IMR-90 (cell line): ENCODE measurements at regions not wholly inside any gene's neighbourhood (a gene's known extent, or its start where the extent isn't known, plus 50 kb on each side); places are given as distances from the start of the nearest gene placed in this dataset.

Source experiments
- ATAC-seq: fragments of 200-7000 bp; cut with Tn5 transposase; 2 replicates; pipeline ENCODE4 v1.9.1; 2020; ENCODE audit warnings: low read depth, mild to moderate bottlenecking, moderate library complexity
- BruUV-seq: library from RNA; stranded (reverse); fragments of 400-500 nt; replicated peaks from 2 replicates; lab custom pipeline; 2021; lab: Mats Ljungman, UMichigan
- CTCF ChIA-PET: fragments of 300-600 bp; formaldehyde crosslinking; extraction: SDS; loops from one replicate; lab custom pipeline; 2021; ENCODE audit warnings: antibody characterized with exemption; lab: Yijun Ruan, JAX
- POLR2A ChIA-PET: fragments of 300-600 bp; sonication (Branson Sonifier 250); formaldehyde crosslinking; loops from one replicate; lab custom pipeline; 2022; ENCODE audit warnings: antibody characterized with exemption; ENCODE audit not compliant: unreplicated experiment; lab: Charles Lee
- DNase-seq: peaks from one replicate; pipeline ENCODE4 v3.0.0; 2013
- H2AFZ ChIP-seq: replicated peaks from 2 replicates; pipeline ENCODE3; 2013; ENCODE audit warnings: low read length, mild to moderate bottlenecking; ENCODE audit not compliant: poor library complexity
- H2AK5ac ChIP-seq: 2 replicates; pipeline ENCODE4 v1.6.1; 2013; ENCODE audit warnings: low read depth, low read length, inconsistent platforms
- H2AK9ac ChIP-seq: replicated peaks from 2 replicates; pipeline ENCODE3; 2013; ENCODE audit warnings: mild to moderate bottlenecking, low read depth, low read length, moderate library complexity; ENCODE audit not compliant: poor library complexity
- H2BK120ac ChIP-seq: 2 replicates; pipeline ENCODE4 v1.6.1; 2013; ENCODE audit warnings: low read depth, low read length, inconsistent platforms
- H2BK15ac ChIP-seq: 3 replicates; pipeline ENCODE4 v1.6.1; 2013; ENCODE audit warnings: low read depth, low read length, inconsistent platforms
- H2BK20ac ChIP-seq: 2 replicates; pipeline ENCODE4 v1.6.1; 2013; ENCODE audit warnings: low read depth, mild to moderate bottlenecking, inconsistent platforms, low read length, moderate library complexity
- H2BK5ac ChIP-seq: 2 replicates; pipeline ENCODE4 v1.6.1; 2013; ENCODE audit warnings: mild to moderate bottlenecking, low read depth, low read length, inconsistent platforms; ENCODE audit not compliant: poor library complexity, severe bottlenecking
- H3K14ac ChIP-seq: replicated peaks from 2 replicates; pipeline ENCODE4 v1.6.1; 2013; ENCODE audit warnings: low read depth, low read length, inconsistent platforms
- H3K18ac ChIP-seq: 2 replicates; pipeline ENCODE4 v1.6.1; 2013; ENCODE audit warnings: low read depth, low read length, control low read depth
- H3K23ac ChIP-seq: 2 replicates; pipeline ENCODE4 v1.6.1; 2013; ENCODE audit warnings: low read depth, low read length, inconsistent platforms
- H3K27ac ChIP-seq: 2 replicates; pipeline ENCODE4 v1.5.1; 2013; ENCODE audit warnings: mild to moderate bottlenecking, control low read depth, low read length; ENCODE audit not compliant: insufficient read depth
- H3K27me3 ChIP-seq: 2 replicates; pipeline ENCODE4 v1.6.1; 2013; ENCODE audit warnings: low read length; ENCODE audit not compliant: control insufficient read depth, insufficient read depth
- H3K36me3 ChIP-seq: 2 replicates; pipeline ENCODE4 v1.6.1; 2013; ENCODE audit warnings: low read length, mixed read lengths; ENCODE audit not compliant: control insufficient read depth, insufficient read depth
- H3K4ac ChIP-seq: 2 replicates; pipeline ENCODE4 v1.6.1; 2013; ENCODE audit warnings: low read depth, low read length, inconsistent platforms
- H3K4me1 ChIP-seq: 2 replicates; pipeline ENCODE4 v1.6.1; 2013; ENCODE audit warnings: low read length, mixed read lengths; ENCODE audit not compliant: control insufficient read depth, insufficient read depth
- H3K4me2 ChIP-seq: 2 replicates; pipeline ENCODE4 v1.6.1; 2013; ENCODE audit warnings: low read depth, mild to moderate bottlenecking, control low read depth, low read length, moderate library complexity
- H3K4me3 ChIP-seq: 2 replicates; pipeline ENCODE4 v1.5.1; 2013; ENCODE audit warnings: low read depth, mild to moderate bottlenecking, control low read depth, low read length, moderate library complexity; ENCODE audit not compliant: insufficient read depth
- H3K56ac ChIP-seq: 2 replicates; pipeline ENCODE4 v1.6.1; 2013; ENCODE audit warnings: low read length, inconsistent platforms; ENCODE audit not compliant: insufficient read depth; ENCODE audit errors: extremely low read depth
- H3K79me1 ChIP-seq, 2 experiments: 2 replicates each; pipeline ENCODE4 v1.6.1; 2013; ENCODE audit warnings: low read length in 2 of 2, inconsistent platforms in 1 of 2, low read depth in 1 of 2
- H3K9ac ChIP-seq: 2 replicates; pipeline ENCODE4 v1.6.1; 2013; ENCODE audit warnings: low read depth, low read length, control low read depth
- H3K9me1 ChIP-seq: 2 replicates; pipeline ENCODE4 v1.6.1; 2013; ENCODE audit warnings: low read length, inconsistent platforms; ENCODE audit not compliant: insufficient read depth
- H3K9me3 ChIP-seq: 2 replicates; pipeline ENCODE4 v1.6.1; 2013; ENCODE audit warnings: low read length; ENCODE audit not compliant: control insufficient read depth, insufficient read depth
- H4K20me1 ChIP-seq: 2 replicates; pipeline ENCODE4 v1.6.1; 2013; ENCODE audit warnings: low read length, inconsistent platforms; ENCODE audit not compliant: insufficient read depth
- H4K5ac ChIP-seq: 2 replicates; pipeline ENCODE4 v1.6.1; 2013; ENCODE audit warnings: mild to moderate bottlenecking, low read depth, low read length, control low read depth
- H4K8ac ChIP-seq, 2 experiments: 2 replicates each; pipeline ENCODE4 v1.6.1; 2013; ENCODE audit warnings: low read depth in 2 of 2, low read length in 2 of 2, control low read depth in 1 of 2, inconsistent platforms in 1 of 2
- H4K91ac ChIP-seq: 2 replicates; pipeline ENCODE4 v1.6.1; 2013; ENCODE audit warnings: low read depth, low read length, inconsistent platforms; ENCODE audit not compliant: insufficient read depth
- BHLHE40 ChIP-seq: fragments of 150-350 bp; IDR thresholded peaks from 2 replicates; pipeline ENCODE4 v1.6.1; 2016; ENCODE audit warnings: mild to moderate bottlenecking, low read depth, low read length
- CEBPB ChIP-seq: IDR thresholded peaks from 2 replicates; pipeline ENCODE4 v1.6.1; 2012; ENCODE audit warnings: low read depth, low read length, improper control_type of control experiment
- CHD1 ChIP-seq: IDR thresholded peaks from 2 replicates; pipeline ENCODE4 v1.6.1; 2012; ENCODE audit warnings: low read depth, low read length, improper control_type of control experiment
- FOS ChIP-seq: fragments of 150-350 bp; IDR thresholded peaks from 2 replicates; pipeline ENCODE4 v1.6.1; 2016; ENCODE audit warnings: low read depth, low read length
- MAFK ChIP-seq: IDR thresholded peaks from 2 replicates; pipeline ENCODE4 v1.6.1; 2012; ENCODE audit warnings: low read depth, low read length, improper control_type of control experiment
- MAZ ChIP-seq: IDR thresholded peaks from 2 replicates; pipeline ENCODE4 v1.6.1; 2012; ENCODE audit warnings: low read depth, mild to moderate bottlenecking, low read length, improper control_type of control experiment, moderate library complexity, borderline replicate concordance
- MXI1 ChIP-seq: IDR thresholded peaks from 2 replicates; pipeline ENCODE4 v1.6.1; 2012; ENCODE audit warnings: low read depth, mild to moderate bottlenecking, low read length, moderate library complexity, borderline replicate concordance
- NFE2L2 ChIP-seq: fragments of 150-350 bp; IDR thresholded peaks from 2 replicates; pipeline ENCODE4 v1.6.1; 2016; ENCODE audit warnings: low read depth, mild to moderate bottlenecking, low read length
- POLR2A ChIP-seq: IDR thresholded peaks from 2 replicates; pipeline ENCODE4 v1.6.1; 2012; ENCODE audit warnings: mild to moderate bottlenecking, low read depth, low read length
- RAD21 ChIP-seq: IDR thresholded peaks from 2 replicates; pipeline ENCODE4 v1.6.1; 2012; ENCODE audit warnings: low read length, improper control_type of control experiment
- RCOR1 ChIP-seq: IDR thresholded peaks from 2 replicates; pipeline ENCODE4 v1.6.1; 2012; ENCODE audit warnings: mild to moderate bottlenecking, low read length, improper control_type of control experiment; ENCODE audit not compliant: insufficient replicate concordance
- RFX5 ChIP-seq: IDR thresholded peaks from 2 replicates; pipeline ENCODE4 v1.8.0; 2012; ENCODE audit warnings: low read depth, mild to moderate bottlenecking, low read length, moderate library complexity
- SMC3 ChIP-seq: fragments of 150-350 bp; IDR thresholded peaks from 2 replicates; pipeline ENCODE4 v1.6.1; 2016; ENCODE audit warnings: low read depth, mild to moderate bottlenecking, antibody characterized with exemption, low read length, moderate library complexity
- WGBS, 2 experiments: methylation state at CpG; one replicate each; pipeline versions ENCODE4 v1.1.5 to v1.1.7; 2013; ENCODE audit warnings: missing lambda C conversion rate in 2 of 2; ENCODE audit not compliant: insufficient read length in 1 of 2; ENCODE audit errors: extremely low coverage in 2 of 2; 5-methylcytosine and 5-hydroxymethylcytosine counted together
- dilution Hi-C: fragments of 300-500 bp; cut with HindIII; formaldehyde crosslinking; loops from one replicate; pipeline ENCODE4 v1.14.3; 2018; ENCODE audit warnings: low sequenced_read_pairs; ENCODE audit not compliant: unreplicated experiment
- in situ Hi-C: fragments of 300-500 bp; cut with MboI; formaldehyde crosslinking; loops from 3 replicates; pipeline ENCODE4 v1.14.3; 2019; ENCODE audit warnings: low sequenced_read_pairs, inconsistent platforms, mixed read lengths
- intact Hi-C: fragments of 100-400 bp; cut with micrococcal nuclease; formaldehyde crosslinking; loops from 2 replicates; pipeline ENCODE4 v1.10.0; 2022
- TF ChIP-seq, protein P1 (sequence below): fragments of 150-350 bp; IDR thresholded peaks from 2 replicates; pipeline ENCODE4 v1.6.1; 2017; ENCODE audit warnings: mild to moderate bottlenecking, antibody characterized with exemption, low read length, low read depth
- TF ChIP-seq, protein P2 (sequence below): conservative IDR thresholded peaks from 2 replicates; pipeline ENCODE4 v1.5.1; 2012; ENCODE audit warnings: mild to moderate bottlenecking, low read depth, low read length, improper control_type of control experiment
- TF ChIP-seq, protein P3 (sequence below): fragments of 150-350 bp; IDR thresholded peaks from 2 replicates; pipeline ENCODE4 v1.6.1; 2016; ENCODE audit warnings: low read depth, mild to moderate bottlenecking, low read length, moderate library complexity, borderline replicate concordance

DNA sequence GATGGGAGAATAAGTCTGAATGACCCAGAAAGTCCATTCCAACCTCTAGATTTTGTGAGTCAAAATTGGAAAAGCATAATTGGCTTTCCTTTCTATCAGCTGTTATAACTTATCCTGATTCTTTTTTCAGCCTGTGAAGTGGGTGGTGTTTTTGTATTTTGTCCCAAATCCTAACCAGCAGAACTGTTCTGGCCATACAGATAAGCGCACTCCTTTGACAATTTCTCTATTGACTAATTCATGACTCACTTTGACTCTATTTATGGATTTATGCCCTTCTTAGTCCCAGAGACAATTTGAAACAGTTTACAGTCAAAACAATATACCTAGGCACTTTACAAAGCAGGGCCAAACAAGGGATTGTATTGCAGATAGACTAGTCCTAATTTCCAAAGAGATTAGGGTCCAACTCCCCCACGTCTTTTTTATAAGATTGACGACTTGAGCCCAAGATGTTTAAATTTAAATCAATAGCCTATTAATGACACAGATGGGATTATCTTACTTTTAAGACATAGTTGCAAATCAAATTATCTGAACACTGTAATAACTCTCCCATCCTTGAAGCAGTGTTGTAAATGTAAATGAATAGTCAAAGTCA, 301.7 kb upstream of the SEMA6A start:
- intact Hi-C loops (no loop called here), in situ Hi-C loops (no loop called here), dilution Hi-C loops (no loop called here)
- no peaks in the 10 kb centered on the region for H3K27me3 ChIP-seq
- H2BK20ac ChIP-seq, result no peak overlapping the region
- H4K91ac ChIP-seq, result no peak overlapping the region
- no peaks in the 10 kb centered on the region for H4K20me1 ChIP-seq
- ATAC-seq, result no peak
- H3K4me3 ChIP-seq, result no peak overlapping the region
- no peak overlapping the region for H2BK120ac ChIP-seq
- H3K9me3 ChIP-seq, result peaks cover 4% of the 10 kb centered on the region; the same call in 1 of the 2 replicates
- H3K56ac ChIP-seq, result no peak overlapping the region
- H3K23ac ChIP-seq, result no peak overlapping the region
- CTCF ChIA-PET, result no interaction called here
- POLR2A ChIA-PET, result interaction anchor here (0.6 kb wide), 1 partner anchor 361 kb away, joined by 4 read pairs; no protein-coding TSS in a partner anchor
- H2BK5ac ChIP-seq, result no peak overlapping the region
- no peak overlapping the region for H4K8ac ChIP-seq
- H3K79me1 ChIP-seq, result no peaks in the 10 kb centered on the region
- DNase-seq, result no peak
- H2AK5ac ChIP-seq, result no peak overlapping the region
- no TSS peak for BruUV-seq
- TF ChIP-seq, protein P1, sequence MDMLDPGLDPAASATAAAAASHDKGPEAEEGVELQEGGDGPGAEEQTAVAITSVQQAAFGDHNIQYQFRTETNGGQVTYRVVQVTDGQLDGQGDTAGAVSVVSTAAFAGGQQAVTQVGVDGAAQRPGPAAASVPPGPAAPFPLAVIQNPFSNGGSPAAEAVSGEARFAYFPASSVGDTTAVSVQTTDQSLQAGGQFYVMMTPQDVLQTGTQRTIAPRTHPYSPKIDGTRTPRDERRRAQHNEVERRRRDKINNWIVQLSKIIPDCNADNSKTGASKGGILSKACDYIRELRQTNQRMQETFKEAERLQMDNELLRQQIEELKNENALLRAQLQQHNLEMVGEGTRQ, result no peak
- TF ChIP-seq FOS (no peak), MAZ (no peak), CHD1 (no peak), MAFK (no peak), SMC3 (no peak), RFX5 (no peak), MXI1 (no peak), RAD21 (no peak), NFE2L2 (no peak), POLR2A (no peak), RCOR1 (no peak), CEBPB (no peak), BHLHE40 (no peak)
- TF ChIP-seq, protein P2, sequence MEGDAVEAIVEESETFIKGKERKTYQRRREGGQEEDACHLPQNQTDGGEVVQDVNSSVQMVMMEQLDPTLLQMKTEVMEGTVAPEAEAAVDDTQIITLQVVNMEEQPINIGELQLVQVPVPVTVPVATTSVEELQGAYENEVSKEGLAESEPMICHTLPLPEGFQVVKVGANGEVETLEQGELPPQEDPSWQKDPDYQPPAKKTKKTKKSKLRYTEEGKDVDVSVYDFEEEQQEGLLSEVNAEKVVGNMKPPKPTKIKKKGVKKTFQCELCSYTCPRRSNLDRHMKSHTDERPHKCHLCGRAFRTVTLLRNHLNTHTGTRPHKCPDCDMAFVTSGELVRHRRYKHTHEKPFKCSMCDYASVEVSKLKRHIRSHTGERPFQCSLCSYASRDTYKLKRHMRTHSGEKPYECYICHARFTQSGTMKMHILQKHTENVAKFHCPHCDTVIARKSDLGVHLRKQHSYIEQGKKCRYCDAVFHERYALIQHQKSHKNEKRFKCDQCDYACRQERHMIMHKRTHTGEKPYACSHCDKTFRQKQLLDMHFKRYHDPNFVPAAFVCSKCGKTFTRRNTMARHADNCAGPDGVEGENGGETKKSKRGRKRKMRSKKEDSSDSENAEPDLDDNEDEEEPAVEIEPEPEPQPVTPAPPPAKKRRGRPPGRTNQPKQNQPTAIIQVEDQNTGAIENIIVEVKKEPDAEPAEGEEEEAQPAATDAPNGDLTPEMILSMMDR, result no peak
- TF ChIP-seq, protein P3, sequence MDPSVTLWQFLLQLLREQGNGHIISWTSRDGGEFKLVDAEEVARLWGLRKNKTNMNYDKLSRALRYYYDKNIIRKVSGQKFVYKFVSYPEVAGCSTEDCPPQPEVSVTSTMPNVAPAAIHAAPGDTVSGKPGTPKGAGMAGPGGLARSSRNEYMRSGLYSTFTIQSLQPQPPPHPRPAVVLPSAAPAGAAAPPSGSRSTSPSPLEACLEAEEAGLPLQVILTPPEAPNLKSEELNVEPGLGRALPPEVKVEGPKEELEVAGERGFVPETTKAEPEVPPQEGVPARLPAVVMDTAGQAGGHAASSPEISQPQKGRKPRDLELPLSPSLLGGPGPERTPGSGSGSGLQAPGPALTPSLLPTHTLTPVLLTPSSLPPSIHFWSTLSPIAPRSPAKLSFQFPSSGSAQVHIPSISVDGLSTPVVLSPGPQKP, result no peak
- no peak overlapping the region for H3K4ac ChIP-seq
- H3K18ac ChIP-seq, result no peak overlapping the region
- no peak overlapping the region for H2AK9ac ChIP-seq
- no peak overlapping the region for H2AFZ ChIP-seq
- no peak overlapping the region for H4K5ac ChIP-seq
- H3K36me3 ChIP-seq, result no peaks in the 10 kb centered on the region
- H3K14ac ChIP-seq, result no peak overlapping the region
- H3K4me2 ChIP-seq, result no peak overlapping the region
- no CpG with 5 or more reads among the region's 3 CpGs for WGBS, 2 experiments
- no peak overlapping the region for H3K9ac ChIP-seq
- H2BK15ac ChIP-seq, result no peak overlapping the region
- no peak overlapping the region for H3K27ac ChIP-seq
- no peaks in the 10 kb centered on the region for H3K4me1 ChIP-seq
- no peaks in the 10 kb centered on the region for H3K9me1 ChIP-seq
